ENCODE measurements at regions not wholly inside any gene's neighbourhood (a gene's known extent, or its start where the extent isn't known, plus 50 kb on each side); places are given as distances from the start of the nearest gene placed in this dataset.

DNA sequence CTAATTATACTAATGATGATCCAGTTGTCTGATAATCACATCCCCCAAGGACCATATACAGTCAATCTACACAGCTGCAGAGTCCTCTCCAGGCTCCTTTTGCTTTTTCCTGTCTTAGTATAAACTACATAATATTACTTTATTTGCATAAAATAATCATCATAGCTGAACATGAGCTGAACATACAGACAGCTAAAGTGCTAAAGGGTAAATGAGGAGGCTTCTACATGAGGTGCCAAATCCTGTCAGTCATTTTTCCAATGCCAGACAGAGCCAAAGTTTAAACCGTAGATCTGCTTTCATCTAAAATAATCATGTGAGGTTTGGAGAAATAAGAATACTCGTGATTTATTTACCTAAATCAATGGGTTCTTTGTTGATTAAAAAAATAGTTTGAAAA lies 1530.1 kb upstream of the PABPC4L start:
- Histone ChIP-seq H3K4me1 (no peaks in the 10 kb centered on the region), H3K9me3 (no peaks in the 10 kb centered on the region), H3K4me3 (no peak overlapping the region), H3K27ac (no peak overlapping the region), H3K27me3 (no peaks in the 10 kb centered on the region), H3K36me3 (no peaks in the 10 kb centered on the region)
- in situ Hi-C loops (cut with MboI; ENCODE audit: low sequenced_read_pairs in 4 of 4) (no loop called here), intact Hi-C loops (cut with DNase I; ENCODE audit: low total_unique reads) (no loop called here)
- no peak for TF ChIP-seq CTCF (IDR thresholded peaks at IDR 0.05 in 4 of 5, conservative IDR thresholded peaks at IDR 0.05 in 1 of 5)
- no peak for TF ChIP-seq POLR2A (IDR thresholded peaks at IDR 0.05)
- no peak for ATAC-seq
- no peak for DNase-seq

- Histone ChIP-seq H3K27me3 (no peaks in the 10 kb centered on the region), H3K27ac (no peak overlapping the region), H3K4me3 (no peak overlapping the region), H3K4me1 (no peaks in the 10 kb centered on the region), H3K36me3 (no peaks in the 10 kb centered on the region), H3K9me3 (no peaks in the 10 kb centered on the region)
- in situ Hi-C loops (cut with MboI; ENCODE audit: low sequenced_read_pairs in 4 of 4), result no loop called here
- no peak for ATAC-seq
- no peak for DNase-seq
- no peak for TF ChIP-seq CTCF (IDR thresholded peaks at IDR 0.05 in 4 of 5, conservative IDR thresholded peaks at IDR 0.05 in 1 of 5)
- TF ChIP-seq POLR2A (IDR thresholded peaks at IDR 0.05), result no peak
- intact Hi-C loops (cut with DNase I; ENCODE audit: low total_unique reads), result no loop called here
Observed at GRCh38 chr4:135724421-135724820, 1522.8 kb upstream of the PABPC4L start.

- no peaks in the 10 kb centered on the region for H3K27me3 ChIP-seq
- no peak overlapping the region for H3K4me3 ChIP-seq
- H3K36me3 ChIP-seq, result no peaks in the 10 kb centered on the region
- no peak overlapping the region for H3K27ac ChIP-seq
- DNase-seq, result no peak
- ATAC-seq, result no peak
- no peak for TF ChIP-seq CTCF (IDR thresholded peaks at IDR 0.05 in 4 of 5, conservative IDR thresholded peaks at IDR 0.05 in 1 of 5)
- no peak for TF ChIP-seq POLR2A (IDR thresholded peaks at IDR 0.05)
- intact Hi-C loops (cut with DNase I; ENCODE audit: low total_unique reads) (no loop called here), in situ Hi-C loops (cut with MboI; ENCODE audit: low sequenced_read_pairs in 4 of 4) (no loop called here)
- H3K4me1 ChIP-seq, result no peaks in the 10 kb centered on the region
- H3K9me3 ChIP-seq, result no peaks in the 10 kb centered on the region
Observed at GRCh38 chr4:135718019-135718418, 1516.4 kb upstream of the PABPC4L start.

GRCh38 chr4:135705343-135705742 lies 1503.8 kb upstream of the PABPC4L start:
- intact Hi-C loops (cut with DNase I; ENCODE audit: low total_unique reads), result no loop called here
- Histone ChIP-seq H3K27ac (no peak overlapping the region), H3K4me1 (no peaks in the 10 kb centered on the region), H3K9me3 (no peaks in the 10 kb centered on the region), H3K4me3 (no peak overlapping the region), H3K27me3 (no peaks in the 10 kb centered on the region), H3K36me3 (no peaks in the 10 kb centered on the region)
- in situ Hi-C loops (cut with MboI; ENCODE audit: low sequenced_read_pairs in 4 of 4), result no loop called here
- TF ChIP-seq CTCF (IDR thresholded peaks at IDR 0.05 in 4 of 5, conservative IDR thresholded peaks at IDR 0.05 in 1 of 5) (no peak), POLR2A (IDR thresholded peaks at IDR 0.05) (no peak)
- no peak for DNase-seq
- ATAC-seq, result no peak

DNA sequence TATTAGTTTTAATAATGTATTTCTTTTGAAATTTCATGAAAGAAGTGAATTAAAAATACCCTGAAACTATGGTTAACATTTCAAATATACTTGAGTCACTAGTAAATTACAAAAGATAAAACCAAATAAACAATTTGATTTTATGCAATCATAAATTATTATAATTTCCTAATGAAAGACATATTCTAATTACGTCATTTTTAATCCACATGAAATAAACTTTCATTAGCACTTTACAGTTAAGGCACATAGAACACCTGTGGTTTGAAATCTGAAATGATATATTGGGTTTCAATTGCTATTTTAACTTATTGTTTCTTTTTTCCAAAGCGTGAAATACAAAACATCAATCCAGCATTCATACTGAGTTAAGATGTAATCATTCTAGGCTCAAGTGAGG lies 1492.5 kb upstream of the PABPC4L start:
- H3K27me3 ChIP-seq, result no peaks in the 10 kb centered on the region
- in situ Hi-C loops (cut with MboI; ENCODE audit: low sequenced_read_pairs in 4 of 4), result no loop called here
- no peaks in the 10 kb centered on the region for H3K36me3 ChIP-seq

More for the DNA sequence above, 1492.5 kb upstream of the PABPC4L start:
- H3K9me3 ChIP-seq, result no peaks in the 10 kb centered on the region
- no peaks in the 10 kb centered on the region for H3K4me1 ChIP-seq
- ATAC-seq, result no peak
- no peak for DNase-seq
- TF ChIP-seq CTCF (IDR thresholded peaks at IDR 0.05 in 4 of 5, conservative IDR thresholded peaks at IDR 0.05 in 1 of 5), result no peak
- TF ChIP-seq POLR2A (IDR thresholded peaks at IDR 0.05), result no peak
- no peak overlapping the region for H3K27ac ChIP-seq
- intact Hi-C loops (cut with DNase I; ENCODE audit: low total_unique reads), result no loop called here
- no peak overlapping the region for H3K4me3 ChIP-seq
